ENCODE measurements at regions not wholly inside any gene's neighbourhood (a gene's known extent, or its start where the extent isn't known, plus 50 kb on each side); places are given as distances from the start of the nearest gene placed in this dataset.
"Not testable (repeated sequence)": the region's sequence is repeated elsewhere in the genome, so short reads cannot be mapped to it uniquely, and the experiment has no call there.

- not testable (repeated sequence) for DNase-seq (ENCODE audit: low read depth)
These were observed 639.1 kb downstream of the GATA3 start for GRCh38 chr10:8693635-8694034.

GRCh38 chr10:8696746-8697145, 642.3 kb downstream of the GATA3 start:
- no peak for DNase-seq (ENCODE audit: low read depth)

GRCh38 chr10:8700689-8701088, 646.2 kb downstream of the GATA3 start:
- no peak for DNase-seq (ENCODE audit: low read depth)

GRCh38 chr10:8702181-8702580, 647.7 kb downstream of the GATA3 start:
- DNase-seq (ENCODE audit: low read depth), result no peak

GRCh38 chr10:8705415-8705814, 650.9 kb downstream of the GATA3 start:
- DNase-seq (ENCODE audit: low read depth), result no peak

- no peak for DNase-seq (ENCODE audit: low read depth)
These were observed 658.2 kb downstream of the GATA3 start for GRCh38 chr10:8712656-8713055.

- DNase-seq (ENCODE audit: low read depth), result no peak
These were observed 665.5 kb downstream of the GATA3 start for GRCh38 chr10:8719971-8720370.

- no peak for DNase-seq (ENCODE audit: low read depth)
These were observed 667.2 kb downstream of the GATA3 start for GRCh38 chr10:8721650-8722049.

- DNase-seq (ENCODE audit: low read depth), result no peak
These were observed 668.3 kb downstream of the GATA3 start for GRCh38 chr10:8722835-8723234.

- no peak for DNase-seq (ENCODE audit: low read depth)
These were observed 670.9 kb downstream of the GATA3 start for GRCh38 chr10:8725343-8725742.

- no peak for DNase-seq (ENCODE audit: low read depth)
These were observed 671.7 kb downstream of the GATA3 start for GRCh38 chr10:8726084-8726778.

- no peak for DNase-seq (ENCODE audit: low read depth)
These were observed 672.2 kb downstream of the GATA3 start for GRCh38 chr10:8726779-8727084.

- no peak for DNase-seq (ENCODE audit: low read depth)
These were observed 676.9 kb downstream of the GATA3 start for GRCh38 chr10:8731121-8732095.

GRCh38 chr10:8738987-8739386, 684.5 kb downstream of the GATA3 start:
- no peak for DNase-seq (ENCODE audit: low read depth)

GRCh38 chr10:8752146-8752843, 697.8 kb downstream of the GATA3 start:
- DNase-seq (ENCODE audit: low read depth), result no peak

- no peak for DNase-seq (ENCODE audit: low read depth)
These were observed 703.5 kb downstream of the GATA3 start for GRCh38 chr10:8758029-8758428.

- no peak for DNase-seq (ENCODE audit: low read depth)
These were observed 712.4 kb downstream of the GATA3 start for GRCh38 chr10:8766899-8767298.

GRCh38 chr10:8767591-8767990, 713.1 kb downstream of the GATA3 start:
- no peak for DNase-seq (ENCODE audit: low read depth)

GRCh38 chr10:8768341-8768740, 713.9 kb downstream of the GATA3 start:
- DNase-seq (ENCODE audit: low read depth), result no peak

GRCh38 chr10:8768852-8769251, 714.4 kb downstream of the GATA3 start:
- no peak for DNase-seq (ENCODE audit: low read depth)

GRCh38 chr10:8776926-8777622, 722.6 kb downstream of the GATA3 start:
- DNase-seq (ENCODE audit: low read depth), result no peak

GRCh38 chr10:8778713-8779112, 724.2 kb downstream of the GATA3 start:
- DNase-seq (ENCODE audit: low read depth), result no peak
